Iris pigment epithelial cell (primary cell): ENCODE measurements at regions not wholly inside any gene's neighbourhood (a gene's known extent, or its start where the extent isn't known, plus 50 kb on each side); places are given as distances from the start of the nearest gene placed in this dataset.
"Not testable (repeated sequence)": the region's sequence is repeated elsewhere in the genome, so short reads cannot be mapped to it uniquely, and the experiment has no call there.

Experiments
- DNase-seq: peaks from one replicate; pipeline ENCODE4 v3.0.0-alpha.2; 2011; ENCODE audit warnings: low read depth

DNA sequence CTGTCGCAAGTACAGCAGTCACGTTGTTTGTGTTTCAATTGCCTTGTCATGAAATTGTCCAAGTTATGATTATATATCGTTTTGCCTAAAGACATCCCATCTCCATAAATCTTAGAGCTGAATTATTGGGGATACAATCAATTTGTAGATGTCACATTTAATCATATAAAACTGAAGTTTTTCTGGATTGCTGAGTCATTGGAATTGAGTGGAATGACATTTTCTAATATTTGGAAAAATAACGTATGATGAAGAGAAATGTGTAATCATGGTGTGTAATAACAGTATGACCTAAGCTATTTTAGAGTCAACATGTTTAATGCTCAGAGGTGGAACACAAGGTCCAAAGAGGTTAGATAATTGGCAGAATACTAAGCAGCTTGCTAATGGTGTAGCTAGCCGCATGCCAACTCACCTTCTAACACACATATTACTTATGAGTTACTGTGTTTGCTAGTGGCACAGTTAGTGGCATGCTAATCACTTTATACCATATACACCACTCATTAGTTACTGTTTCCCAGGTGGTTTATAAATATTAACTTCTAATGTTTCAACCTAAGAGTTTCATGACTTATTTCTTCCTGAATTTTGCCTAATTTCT is 473.1 kb upstream of the GRAMD2B start:
- DNase-seq, result no peak

- no peak for DNase-seq
Observed at GRCh38 chr5:125961150-125961549, 462.1 kb upstream of the GRAMD2B start.

GRCh38 chr5:125965577-125965976 is 457.6 kb upstream of the GRAMD2B start:
- DNase-seq, result no peak

DNA sequence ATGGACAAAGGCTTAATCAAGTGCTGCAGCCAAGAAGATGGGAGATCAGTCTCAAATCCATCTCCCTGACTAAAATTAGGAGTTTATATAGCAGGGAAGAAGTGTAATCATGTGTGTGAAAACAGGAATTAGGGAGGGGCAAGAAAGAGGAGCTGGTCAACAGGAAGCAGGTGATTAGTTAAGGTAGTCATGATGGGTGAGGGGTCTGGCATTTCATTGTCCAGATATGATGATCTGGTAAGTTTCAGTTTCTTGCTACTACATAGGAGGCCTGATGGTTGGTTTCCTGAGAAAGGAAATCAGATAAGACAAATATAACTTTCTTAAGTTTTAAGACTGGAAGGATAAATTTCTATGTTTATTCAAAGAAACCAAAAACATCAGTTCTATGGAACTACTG is 455.6 kb upstream of the GRAMD2B start:
- DNase-seq, result no peak

DNA sequence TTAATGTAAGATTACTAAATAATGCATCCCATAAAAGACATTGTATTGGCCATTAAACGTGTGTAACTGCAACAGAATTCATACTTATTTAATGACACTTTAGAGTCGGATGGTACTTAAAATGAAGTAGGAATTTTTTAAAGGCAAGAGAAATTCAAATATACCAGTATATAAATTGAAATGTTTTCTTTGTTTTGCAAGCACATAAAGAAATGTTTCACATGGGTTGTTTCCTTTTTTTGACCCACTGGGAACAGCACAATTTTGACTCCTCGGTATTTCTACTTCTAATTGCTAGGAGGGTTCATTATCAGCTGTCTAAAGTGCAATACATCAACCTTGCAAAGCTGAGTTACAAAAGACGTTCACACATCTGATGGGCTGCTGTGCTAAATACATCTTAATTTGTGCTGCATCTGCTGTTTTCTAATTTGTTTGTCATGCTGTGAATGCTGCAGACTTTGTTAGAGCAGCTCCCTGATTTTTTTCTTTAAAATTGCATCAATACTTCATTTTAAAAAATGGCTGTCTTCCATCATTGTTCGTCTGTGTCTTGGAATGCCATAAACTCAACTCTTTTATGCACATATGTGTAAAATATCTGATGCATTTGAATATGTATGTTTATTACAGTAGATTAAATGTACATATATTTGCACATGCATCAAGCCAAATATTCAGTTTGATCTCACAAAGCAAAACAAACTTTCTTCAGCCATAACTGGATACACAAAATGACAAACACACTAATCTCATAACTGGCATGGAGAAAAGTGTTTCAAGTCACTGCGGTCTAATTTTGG is 454.0 kb upstream of the GRAMD2B start:
- no peak for DNase-seq

DNA sequence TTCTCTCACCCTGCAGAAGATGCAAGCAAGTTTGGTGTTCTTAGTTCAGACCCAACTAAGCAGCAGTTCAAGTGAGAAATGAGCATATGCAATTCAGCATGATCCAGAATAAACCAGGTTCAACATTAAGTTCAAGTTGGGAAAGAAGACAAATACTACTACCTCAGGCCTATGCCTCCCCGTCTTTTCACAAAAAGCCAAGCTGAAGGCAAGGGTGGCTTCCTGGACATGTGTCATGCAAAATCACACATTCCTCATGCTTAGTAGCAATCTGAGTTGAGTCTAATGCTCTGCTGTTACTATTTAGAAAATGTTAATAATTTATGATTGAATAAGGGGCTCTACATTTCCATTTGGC is 453.4 kb upstream of the GRAMD2B start:
- DNase-seq, result no peak

DNA sequence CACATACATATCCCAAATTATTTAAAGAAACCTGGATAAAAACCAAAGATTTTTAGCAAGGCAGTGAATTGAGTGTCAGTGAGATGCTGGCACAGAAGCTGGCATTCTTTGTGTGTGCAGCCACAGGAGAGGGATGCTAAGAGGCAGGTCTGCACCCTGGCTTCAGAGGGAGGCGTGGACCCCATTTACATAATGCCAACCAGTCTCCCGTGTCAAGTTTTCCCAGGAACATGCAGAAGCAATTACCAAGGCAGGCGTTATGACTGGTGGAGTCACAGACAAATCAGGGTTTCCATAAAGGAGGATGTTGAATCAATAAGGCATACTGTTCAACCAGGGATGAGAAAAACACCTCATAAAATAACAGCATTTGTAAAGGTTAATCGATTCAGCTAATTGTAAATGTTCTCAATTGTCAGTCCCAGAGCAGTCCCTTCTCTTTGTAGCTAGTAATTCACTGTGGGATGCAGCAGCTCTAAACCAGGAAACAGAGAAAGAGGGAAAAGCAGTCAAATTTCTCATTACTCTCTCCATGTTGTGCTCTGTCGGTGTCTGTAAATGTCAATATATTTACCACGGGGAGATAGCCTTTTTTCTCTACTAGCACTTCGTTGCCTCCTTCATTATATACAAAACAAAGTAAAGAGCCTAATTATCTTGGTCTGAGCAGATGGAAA is 452.4 kb upstream of the GRAMD2B start:
- DNase-seq, result no peak

- DNase-seq, result no peak
Observed at GRCh38 chr5:125972706-125973105, 450.5 kb upstream of the GRAMD2B start.

DNA sequence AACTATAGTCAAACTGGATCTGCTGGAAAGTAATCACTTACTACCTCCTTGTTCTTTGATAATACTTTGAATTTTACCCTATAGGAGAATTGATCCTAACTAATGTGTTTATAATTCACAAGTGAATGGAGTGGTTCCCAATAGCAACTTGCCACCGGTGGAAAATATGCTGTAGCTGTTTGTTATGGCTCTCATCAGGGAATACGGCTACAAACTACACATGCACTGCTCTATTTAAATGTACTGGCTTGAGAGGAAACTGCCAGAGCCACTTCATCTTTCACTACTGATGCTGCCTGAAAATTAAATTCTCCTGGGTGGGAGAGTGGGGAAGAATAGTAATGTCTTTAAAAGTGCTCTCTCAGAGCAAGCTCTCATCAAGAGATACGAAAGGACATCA is 448.5 kb upstream of the GRAMD2B start:
- DNase-seq, result no peak

DNA sequence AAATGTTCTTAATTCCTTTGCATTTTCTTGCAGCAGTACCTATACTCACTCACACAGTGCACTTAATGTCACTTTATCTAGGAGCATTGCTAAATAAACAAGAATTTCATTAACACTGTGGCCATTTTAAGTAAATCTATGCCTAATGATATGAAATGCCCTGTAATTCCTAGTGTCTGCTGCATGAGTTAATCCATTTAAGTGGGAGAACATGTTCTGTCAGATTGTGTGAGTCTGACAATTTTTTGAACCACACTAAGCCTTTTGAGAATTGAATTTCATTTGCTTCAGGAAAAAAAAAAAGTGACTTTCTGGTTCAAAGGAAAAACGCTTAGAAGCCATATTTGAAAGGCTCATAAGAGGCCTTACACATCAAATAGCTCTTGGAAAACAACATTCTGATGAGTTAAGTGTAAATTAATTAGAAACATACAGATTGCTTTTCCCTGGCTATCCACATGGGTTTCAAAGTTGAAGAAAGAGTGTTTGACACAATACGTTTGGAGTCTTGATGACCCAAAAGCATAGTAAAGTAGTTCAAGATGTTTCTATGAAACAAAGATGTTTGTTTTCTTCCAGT is 446.7 kb upstream of the GRAMD2B start:
- no peak for DNase-seq

DNA sequence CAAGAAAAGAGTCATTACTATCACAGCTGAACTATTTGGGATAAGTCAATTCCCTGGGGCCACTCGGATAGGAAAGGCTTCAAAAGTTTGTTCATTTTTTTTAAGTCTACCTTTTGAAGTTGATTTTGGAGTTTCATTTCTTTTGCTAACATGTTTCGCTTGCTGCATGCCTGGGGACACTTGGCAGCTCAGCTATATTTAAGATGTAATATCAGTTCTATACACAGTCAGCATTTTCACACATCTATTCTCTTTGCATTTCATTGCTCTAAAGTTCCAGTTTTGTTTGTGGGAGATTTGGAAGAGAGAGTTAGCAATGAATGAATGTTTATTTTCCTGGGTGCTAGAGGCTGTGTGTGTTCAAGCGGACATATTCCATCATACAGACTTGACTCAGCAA is 445.2 kb upstream of the GRAMD2B start:
- DNase-seq, result no peak

- DNase-seq, result no peak
Observed at GRCh38 chr5:125979636-125980035, 443.6 kb upstream of the GRAMD2B start.

DNA sequence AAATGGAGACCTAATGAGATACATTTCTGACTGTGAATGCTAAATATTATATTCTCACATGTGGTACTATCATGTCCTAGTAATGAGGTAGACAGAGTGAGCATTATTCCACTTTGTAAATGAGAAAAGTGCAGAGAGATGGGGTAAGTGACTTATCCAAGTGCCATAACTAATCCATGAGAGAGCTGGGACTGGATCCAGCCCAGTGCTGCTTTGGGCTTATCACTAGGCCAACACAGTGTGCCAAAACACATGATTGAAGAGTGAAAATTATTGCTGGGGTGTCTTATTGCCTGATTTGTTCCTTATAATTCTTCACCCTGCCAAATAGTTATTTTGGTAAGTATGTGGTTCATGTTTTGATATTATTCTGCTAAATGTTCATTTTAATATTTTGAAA is 442.2 kb upstream of the GRAMD2B start:
- no peak for DNase-seq

GRCh38 chr5:125987677-125988255 is 435.4 kb upstream of the GRAMD2B start:
- no peak for DNase-seq

GRCh38 chr5:125992050-125992449 is 431.2 kb upstream of the GRAMD2B start:
- no peak for DNase-seq

DNA sequence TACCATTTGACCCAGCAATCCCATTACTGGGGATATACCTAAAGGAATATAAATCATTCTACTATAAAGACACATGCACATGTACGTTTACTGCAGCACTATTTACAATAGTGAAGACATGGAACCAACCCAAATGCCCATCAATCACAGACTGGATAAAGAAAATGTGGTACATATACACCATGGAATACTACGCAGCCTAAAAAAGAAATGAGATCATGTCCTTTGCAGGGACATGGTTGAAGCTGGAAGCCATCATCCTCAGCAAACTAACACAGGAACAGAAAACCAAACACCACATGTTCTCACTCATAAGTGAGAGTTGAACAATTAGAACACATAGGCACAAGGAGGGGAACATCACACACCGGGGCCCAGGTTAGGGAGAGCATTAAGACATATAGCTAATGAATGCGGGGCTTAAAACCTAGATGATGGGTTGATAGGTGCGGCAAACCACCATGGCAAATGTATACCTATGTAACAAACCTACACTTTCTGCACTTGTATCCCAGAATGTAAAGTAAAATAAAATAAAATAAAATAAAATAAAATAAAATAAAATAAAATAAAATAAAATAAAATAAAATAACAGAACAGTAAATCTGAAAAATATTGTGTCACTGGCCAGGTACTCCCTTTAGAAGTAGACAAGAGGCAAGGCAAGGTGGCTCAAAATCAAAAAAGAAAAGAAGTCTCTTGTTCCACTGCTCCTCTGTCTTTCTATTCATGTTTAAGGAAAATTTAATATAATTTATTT is 423.8 kb upstream of the GRAMD2B start:
- not testable (repeated sequence) for DNase-seq

- DNase-seq, result no peak
Observed at GRCh38 chr5:126000507-126000906, 422.7 kb upstream of the GRAMD2B start.

GRCh38 chr5:126002222-126002897 is 420.8 kb upstream of the GRAMD2B start:
- peak; percentile 92 for DNase-seq

DNA sequence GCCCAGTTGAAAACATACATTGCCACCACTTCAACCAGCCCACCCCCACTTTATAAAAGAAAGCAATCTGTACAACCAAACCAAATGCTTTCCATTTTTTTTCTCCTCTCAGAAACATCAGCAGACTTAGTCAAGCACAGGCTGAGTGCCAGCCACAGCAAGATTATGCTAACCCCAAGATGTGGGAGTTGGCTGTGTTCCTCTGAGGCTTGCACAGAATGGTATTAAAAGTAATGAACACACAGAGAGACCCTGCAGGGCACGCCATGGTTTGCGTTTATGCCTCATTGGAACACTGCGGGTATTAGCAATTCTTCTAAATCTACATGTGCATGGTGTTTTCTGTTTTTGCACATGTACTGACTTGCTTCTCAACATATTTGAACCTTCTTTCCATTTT is 419.9 kb upstream of the GRAMD2B start:
- DNase-seq, result peak; percentile 89

DNA sequence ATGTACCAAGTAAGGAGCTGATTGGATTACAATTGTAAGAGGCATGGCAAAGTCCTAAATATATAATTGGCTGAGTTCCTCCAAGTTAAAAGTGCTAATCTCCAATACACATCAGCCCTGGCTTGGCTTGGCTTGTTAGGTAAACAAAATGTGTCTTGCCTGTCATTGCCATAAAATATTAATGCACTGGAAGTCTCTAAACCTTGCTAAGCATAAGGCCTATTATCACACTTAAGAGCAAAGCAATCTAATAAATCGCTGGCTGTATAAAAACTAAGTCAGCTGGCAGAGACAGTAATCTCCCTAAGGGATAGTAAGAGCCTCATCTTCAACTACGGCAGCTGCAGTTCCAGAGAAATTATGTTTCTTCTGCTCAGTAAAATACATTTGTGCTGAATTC is 418.6 kb upstream of the GRAMD2B start:
- no peak for DNase-seq

DNA sequence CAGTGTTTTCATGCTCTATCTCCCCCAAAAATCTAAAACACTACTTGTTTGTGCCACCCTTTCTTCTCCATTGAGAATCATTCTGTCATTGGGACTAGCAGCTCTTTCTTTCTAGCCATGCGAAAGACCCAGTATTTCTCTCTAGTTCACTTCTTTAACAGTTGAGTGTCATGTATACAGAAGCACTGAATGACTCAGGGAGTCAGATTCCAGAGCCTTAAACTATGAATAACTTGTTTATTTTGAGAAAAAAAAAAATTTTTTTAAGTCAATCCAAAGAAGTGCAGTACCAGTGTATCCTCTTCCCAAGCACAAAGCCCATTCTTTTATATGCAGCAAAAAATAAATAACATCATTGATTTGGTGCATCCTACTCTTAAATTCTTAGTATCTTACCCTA is 415.4 kb upstream of the GRAMD2B start:
- DNase-seq, result peak; percentile 71
